ENCODE measurements at regions not wholly inside any gene's neighbourhood (a gene's known extent, or its start where the extent isn't known, plus 50 kb on each side); places are given as distances from the start of the nearest gene placed in this dataset.

- H3K36me3 Mint-ChIP-seq (ENCODE audit: low read depth), result no peaks in the 10 kb centered on the region
- no peaks in the 10 kb centered on the region for H3K27me3 Mint-ChIP-seq (ENCODE audit: insufficient read depth)
- intact Hi-C loops (cut with micrococcal nuclease), result no loop called here
- H3K27ac Mint-ChIP-seq, result no peak overlapping the region
- H3K9me3 Mint-ChIP-seq, result peaks cover 11% of the 10 kb centered on the region
- H3K4me3 Mint-ChIP-seq, result no peak overlapping the region
- no peak for DNase-seq (ENCODE audit: low spot score)
- no peaks in the 10 kb centered on the region for H3K4me1 Mint-ChIP-seq (ENCODE audit: low read depth)
These were observed 194.2 kb downstream of the AASDHPPT start for GRCh38 chr11:106271686-106272085.

GRCh38 chr11:106275151-106275550, 197.7 kb downstream of the AASDHPPT start:
- H3K9me3 Mint-ChIP-seq, result peaks cover 5% of the 10 kb centered on the region
- intact Hi-C loops (cut with micrococcal nuclease), result no loop called here
- H3K36me3 Mint-ChIP-seq (ENCODE audit: low read depth), result no peaks in the 10 kb centered on the region
- no peak for DNase-seq (ENCODE audit: low spot score)
- H3K27ac Mint-ChIP-seq, result no peak overlapping the region
- H3K4me3 Mint-ChIP-seq, result no peak overlapping the region
- no peaks in the 10 kb centered on the region for H3K4me1 Mint-ChIP-seq (ENCODE audit: low read depth)
- H3K27me3 Mint-ChIP-seq (ENCODE audit: insufficient read depth), result no peaks in the 10 kb centered on the region

DNA sequence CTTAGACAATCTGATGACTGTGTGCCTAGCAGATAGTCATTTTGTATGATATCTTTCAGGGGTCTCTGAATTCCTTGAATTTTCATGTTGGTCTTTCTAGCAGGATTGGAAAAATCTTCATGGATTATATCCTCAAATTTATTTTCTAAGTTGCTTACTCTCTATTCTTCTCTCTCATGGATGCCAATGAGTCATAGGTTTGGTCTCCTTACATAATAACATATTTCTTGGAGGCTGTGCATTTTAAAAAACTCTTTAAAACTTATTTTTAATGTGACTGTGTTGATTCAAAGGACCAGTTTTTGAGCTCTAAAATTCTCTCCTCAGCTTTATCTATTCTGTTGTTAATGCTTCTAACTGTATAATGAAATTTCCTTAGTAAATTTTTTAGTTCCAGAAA, 198.7 kb downstream of the AASDHPPT start:
- Mint-ChIP-seq H3K36me3 (ENCODE audit: low read depth) (no peaks in the 10 kb centered on the region), H3K4me3 (no peak overlapping the region), H3K27me3 (ENCODE audit: insufficient read depth) (no peaks in the 10 kb centered on the region), H3K4me1 (ENCODE audit: low read depth) (no peaks in the 10 kb centered on the region), H3K27ac (no peak overlapping the region), H3K9me3 (peaks cover 5% of the 10 kb centered on the region)
- no peak for DNase-seq (ENCODE audit: low spot score)
- intact Hi-C loops (cut with micrococcal nuclease), result no loop called here

GRCh38 chr11:106276859-106277436, 199.5 kb downstream of the AASDHPPT start:
- DNase-seq (ENCODE audit: low spot score), result no peak
- Mint-ChIP-seq H3K4me3 (no peak overlapping the region), H3K4me1 (ENCODE audit: low read depth) (no peaks in the 10 kb centered on the region), H3K9me3 (peaks cover 5% of the 10 kb centered on the region), H3K36me3 (ENCODE audit: low read depth) (no peaks in the 10 kb centered on the region), H3K27me3 (ENCODE audit: insufficient read depth) (no peaks in the 10 kb centered on the region), H3K27ac (no peak overlapping the region)
- intact Hi-C loops (cut with micrococcal nuclease), result no loop called here

GRCh38 chr11:106277484-106277883, 200.0 kb downstream of the AASDHPPT start:
- H3K27me3 Mint-ChIP-seq (ENCODE audit: insufficient read depth), result no peaks in the 10 kb centered on the region
- H3K4me1 Mint-ChIP-seq (ENCODE audit: low read depth), result no peaks in the 10 kb centered on the region
- H3K36me3 Mint-ChIP-seq (ENCODE audit: low read depth), result no peaks in the 10 kb centered on the region
- H3K4me3 Mint-ChIP-seq, result no peak overlapping the region
- no peak for DNase-seq (ENCODE audit: low spot score)
- peaks cover 5% of the 10 kb centered on the region for H3K9me3 Mint-ChIP-seq
- H3K27ac Mint-ChIP-seq, result no peak overlapping the region
- intact Hi-C loops (cut with micrococcal nuclease), result no loop called here

DNA sequence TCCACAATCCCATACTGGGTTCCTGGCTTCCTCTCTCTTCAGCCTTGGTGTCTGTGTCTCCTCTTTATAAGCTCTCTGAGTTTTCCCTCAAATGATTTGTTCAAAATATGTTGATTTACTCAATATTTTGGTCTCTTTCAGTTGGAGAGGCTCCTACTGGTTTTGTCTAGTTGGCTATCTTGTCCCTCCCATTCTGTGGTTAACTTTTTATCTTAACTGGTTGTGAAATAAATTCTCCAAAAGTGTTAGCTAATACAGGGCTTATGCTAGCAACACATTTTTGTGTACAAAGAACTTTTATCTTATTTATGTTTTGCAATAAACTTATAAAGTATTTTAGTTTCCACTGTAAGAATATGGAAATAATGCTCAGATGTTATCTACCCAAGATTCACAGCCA, 200.9 kb downstream of the AASDHPPT start:
- Mint-ChIP-seq H3K4me3 (no peak overlapping the region), H3K27me3 (ENCODE audit: insufficient read depth) (no peaks in the 10 kb centered on the region), H3K4me1 (ENCODE audit: low read depth) (no peaks in the 10 kb centered on the region), H3K36me3 (ENCODE audit: low read depth) (no peaks in the 10 kb centered on the region), H3K27ac (no peak overlapping the region), H3K9me3 (peaks cover 1% of the 10 kb centered on the region)
- DNase-seq (ENCODE audit: low spot score), result no peak
- intact Hi-C loops (cut with micrococcal nuclease), result no loop called here

DNA sequence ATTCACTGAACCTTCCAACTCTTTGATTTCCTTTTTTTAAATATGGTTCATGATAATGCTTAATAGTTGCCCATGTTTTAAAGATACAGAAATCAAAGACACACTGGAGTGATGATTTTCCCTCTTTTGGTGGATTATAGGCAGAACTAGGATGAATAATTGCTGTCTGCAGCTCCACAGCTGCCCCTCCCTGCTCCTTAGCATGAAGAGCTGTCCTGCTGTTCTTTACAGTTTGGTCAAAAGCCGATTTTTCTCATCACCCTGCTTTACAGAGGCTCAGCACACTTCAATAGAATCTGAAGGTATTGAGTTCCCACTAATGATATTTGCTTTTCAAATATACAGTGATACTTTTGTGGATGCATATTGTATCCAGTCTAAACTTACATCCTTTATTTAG, 202.6 kb downstream of the AASDHPPT start:
- Mint-ChIP-seq H3K4me3 (no peak overlapping the region), H3K27ac (no peak overlapping the region), H3K27me3 (ENCODE audit: insufficient read depth) (no peaks in the 10 kb centered on the region), H3K9me3 (no peaks in the 10 kb centered on the region), H3K4me1 (ENCODE audit: low read depth) (no peaks in the 10 kb centered on the region), H3K36me3 (ENCODE audit: low read depth) (no peaks in the 10 kb centered on the region)
- intact Hi-C loops (cut with micrococcal nuclease), result no loop called here
- no peak for DNase-seq (ENCODE audit: low spot score)

DNA sequence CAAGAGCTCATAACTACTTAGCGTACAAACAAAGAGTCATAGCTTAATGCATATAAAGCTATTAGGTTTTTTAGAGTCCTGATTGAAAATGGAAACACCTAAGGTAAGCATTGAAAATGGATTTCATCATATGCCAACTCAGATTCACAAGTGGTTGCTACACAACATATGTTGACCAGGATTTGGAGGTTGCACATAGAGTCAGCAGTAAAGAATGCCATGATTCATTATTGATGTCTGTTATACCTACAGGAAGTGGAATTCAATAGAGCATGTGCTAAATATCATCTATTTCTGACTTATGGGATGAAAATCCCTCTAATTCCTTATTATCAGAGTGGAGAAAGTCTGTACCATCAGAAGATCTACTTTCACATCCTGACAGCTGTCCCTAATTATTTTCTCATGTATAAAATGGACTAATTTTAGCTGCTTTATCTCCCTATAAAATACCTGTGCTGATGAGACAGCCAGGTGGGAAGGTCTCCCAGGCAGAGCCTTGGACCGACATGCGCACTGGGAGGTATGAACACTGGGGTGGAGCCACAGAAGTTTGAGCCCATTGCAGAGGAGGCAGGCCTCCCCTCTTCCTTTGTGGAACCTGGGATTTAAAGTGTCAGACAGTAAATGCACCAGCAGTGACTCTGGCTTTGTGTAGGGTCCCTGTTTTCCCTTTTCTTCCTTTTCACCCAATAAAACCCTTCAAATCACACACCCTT, 204.2 kb downstream of the AASDHPPT start:
- Mint-ChIP-seq H3K4me1 (ENCODE audit: low read depth) (no peaks in the 10 kb centered on the region), H3K4me3 (no peak overlapping the region)

GRCh38 chr11:106286881-106287504, 209.5 kb downstream of the AASDHPPT start:
- H3K27ac Mint-ChIP-seq, result no peak overlapping the region
- intact Hi-C loops (cut with micrococcal nuclease), result no loop called here
- no peaks in the 10 kb centered on the region for H3K9me3 Mint-ChIP-seq
- H3K4me3 Mint-ChIP-seq, result no peak overlapping the region
- H3K36me3 Mint-ChIP-seq (ENCODE audit: low read depth), result no peaks in the 10 kb centered on the region
- no peaks in the 10 kb centered on the region for H3K27me3 Mint-ChIP-seq (ENCODE audit: insufficient read depth)
- no peaks in the 10 kb centered on the region for H3K4me1 Mint-ChIP-seq (ENCODE audit: low read depth)
- DNase-seq (ENCODE audit: low spot score), result no peak

More for the DNA sequence above, 204.2 kb downstream of the AASDHPPT start:
- Mint-ChIP-seq H3K27me3 (ENCODE audit: insufficient read depth) (no peaks in the 10 kb centered on the region), H3K9me3 (no peaks in the 10 kb centered on the region), H3K36me3 (ENCODE audit: low read depth) (no peaks in the 10 kb centered on the region), H3K27ac (no peak overlapping the region)
- DNase-seq (ENCODE audit: low spot score), result no peak
- intact Hi-C loops (cut with micrococcal nuclease), result no loop called here

- H3K4me3 Mint-ChIP-seq, result no peak overlapping the region
- H3K27me3 Mint-ChIP-seq (ENCODE audit: insufficient read depth), result no peaks in the 10 kb centered on the region
- DNase-seq (ENCODE audit: low spot score), result no peak
- H3K9me3 Mint-ChIP-seq, result no peaks in the 10 kb centered on the region
- H3K4me1 Mint-ChIP-seq (ENCODE audit: low read depth), result no peaks in the 10 kb centered on the region
- intact Hi-C loops (cut with micrococcal nuclease), result no loop called here
- H3K36me3 Mint-ChIP-seq (ENCODE audit: low read depth), result no peaks in the 10 kb centered on the region
- no peak overlapping the region for H3K27ac Mint-ChIP-seq
These were observed 210.6 kb downstream of the AASDHPPT start for GRCh38 chr11:106288057-106288456.

- H3K9me3 Mint-ChIP-seq, result no peaks in the 10 kb centered on the region
- H3K27ac Mint-ChIP-seq, result no peak overlapping the region
- H3K27me3 Mint-ChIP-seq (ENCODE audit: insufficient read depth), result no peaks in the 10 kb centered on the region
- DNase-seq (ENCODE audit: low spot score), result no peak
- no peak overlapping the region for H3K4me3 Mint-ChIP-seq
- no peaks in the 10 kb centered on the region for H3K36me3 Mint-ChIP-seq (ENCODE audit: low read depth)
- intact Hi-C loops (cut with micrococcal nuclease), result no loop called here
- no peaks in the 10 kb centered on the region for H3K4me1 Mint-ChIP-seq (ENCODE audit: low read depth)
These were observed 211.4 kb downstream of the AASDHPPT start for GRCh38 chr11:106288822-106289387.

GRCh38 chr11:106292526-106292925, 215.1 kb downstream of the AASDHPPT start:
- no peaks in the 10 kb centered on the region for H3K27me3 Mint-ChIP-seq (ENCODE audit: insufficient read depth)
- H3K36me3 Mint-ChIP-seq (ENCODE audit: low read depth), result no peaks in the 10 kb centered on the region
- no peak for DNase-seq (ENCODE audit: low spot score)
- H3K9me3 Mint-ChIP-seq, result no peaks in the 10 kb centered on the region
- intact Hi-C loops (cut with micrococcal nuclease), result no loop called here
- no peak overlapping the region for H3K4me3 Mint-ChIP-seq
- H3K4me1 Mint-ChIP-seq (ENCODE audit: low read depth), result no peaks in the 10 kb centered on the region
- H3K27ac Mint-ChIP-seq, result no peak overlapping the region

DNA sequence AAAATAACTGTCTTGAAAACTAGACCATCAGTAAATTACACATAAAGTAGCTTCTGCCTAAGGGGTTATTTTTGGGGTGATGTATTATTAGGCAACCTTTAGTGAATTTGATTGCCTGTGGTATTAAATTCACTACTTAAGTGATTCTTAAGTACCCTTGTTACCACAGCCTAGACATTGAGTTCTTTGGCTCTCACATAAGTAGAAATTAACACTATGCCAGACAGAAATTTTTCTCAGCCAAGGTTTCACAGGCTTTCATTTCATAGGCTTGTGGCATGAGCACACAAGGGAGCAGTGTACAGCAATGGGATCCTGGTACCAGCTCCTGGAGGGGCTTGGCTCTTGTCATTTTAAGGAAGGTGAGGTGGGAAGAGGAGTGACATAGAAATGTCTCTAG, 218.5 kb downstream of the AASDHPPT start:
- intact Hi-C loops (cut with micrococcal nuclease), result no loop called here
- no peaks in the 10 kb centered on the region for H3K36me3 Mint-ChIP-seq (ENCODE audit: low read depth)
- peaks cover 10% of the 10 kb centered on the region for H3K9me3 Mint-ChIP-seq
- H3K4me3 Mint-ChIP-seq, result no peak overlapping the region
- DNase-seq (ENCODE audit: low spot score), result no peak
- no peaks in the 10 kb centered on the region for H3K4me1 Mint-ChIP-seq (ENCODE audit: low read depth)
- no peaks in the 10 kb centered on the region for H3K27me3 Mint-ChIP-seq (ENCODE audit: insufficient read depth)
- no peak overlapping the region for H3K27ac Mint-ChIP-seq

All from activated T-helper 1 cell treated with anti-CD3 and anti-CD28 coated beads, Interleukin-12 subunit alpha, Interleukin-12 subunit beta, Interleukin-2, Interleukin-4 antibody, amounts not matched to agents 30 ng/mL and 10 ng/mL and 1 ng/mL, durations not matched to agents 14 hours and 24 hours and 36 hours (primary cell).